HEK293 (cell line): ENCODE measurements at regions not wholly inside any gene's neighbourhood (a gene's known extent, or its start where the extent isn't known, plus 50 kb on each side); places are given as distances from the start of the nearest gene placed in this dataset.

Source experiments
- FEZF1 ChIP-seq: fragments of 450-650 bp; formaldehyde crosslinking; IDR thresholded peaks from 2 replicates; pipeline ENCODE4 v1.5.1; 2016; ENCODE audit warnings: missing biosample characterization, missing genetic modification characterization
- ZBTB1 ChIP-seq: fragments of 450-650 bp; formaldehyde crosslinking; IDR thresholded peaks from 2 replicates; pipeline ENCODE4 v1.5.1; 2016; ENCODE audit warnings: missing biosample characterization, missing genetic modification characterization
- ZFP37 ChIP-seq: fragments of 450-650 bp; formaldehyde crosslinking; IDR thresholded peaks from 2 replicates; pipeline ENCODE4 v1.5.1; 2016; ENCODE audit warnings: missing biosample characterization, missing genetic modification characterization
- ZNF302 ChIP-seq: fragments of 450-650 bp; formaldehyde crosslinking; IDR thresholded peaks from 2 replicates; pipeline ENCODE4 v1.5.1; 2016; ENCODE audit warnings: missing biosample characterization, missing genetic modification characterization, low read depth
- ZNF423 ChIP-seq: fragments of 450-650 bp; formaldehyde crosslinking; IDR thresholded peaks from 2 replicates; pipeline ENCODE4 v1.5.1; 2016; ENCODE audit warnings: missing biosample characterization, missing genetic modification characterization
- ZNF626 ChIP-seq: fragments of 450-650 bp; sonication (Bioruptor Pico); formaldehyde crosslinking; IDR thresholded peaks from 2 replicates; pipeline ENCODE4 v1.5.1; 2018; ENCODE audit warnings: missing biosample characterization, missing genetic modification characterization, inconsistent platforms
- ZNF660 ChIP-seq: fragments of 450-650 bp; IDR thresholded peaks from 2 replicates; pipeline ENCODE4 v1.5.1; 2018; ENCODE audit warnings: missing biosample characterization, mild to moderate bottlenecking, missing genetic modification characterization
- ZNF664 ChIP-seq: fragments of 450-650 bp; formaldehyde crosslinking; IDR thresholded peaks from 2 replicates; pipeline ENCODE4 v1.5.1; 2016; ENCODE audit warnings: missing biosample characterization, missing genetic modification characterization
- TF ChIP-seq, protein P1 (sequence below): fragments of 450-650 bp; formaldehyde crosslinking; IDR thresholded peaks from 2 replicates; pipeline ENCODE4 v1.5.1; 2016; ENCODE audit warnings: missing biosample characterization, missing genetic modification characterization
- TF ChIP-seq, protein P2 (sequence below): fragments of 450-650 bp; formaldehyde crosslinking; IDR thresholded peaks from 2 replicates; pipeline ENCODE4 v1.5.1; 2016; ENCODE audit warnings: missing biosample characterization, missing genetic modification characterization, low read depth
- TF ChIP-seq, protein P3 (sequence below): fragments of 450-650 bp; formaldehyde crosslinking; IDR thresholded peaks from 2 replicates; pipeline ENCODE4 v1.5.1; 2016; ENCODE audit warnings: missing biosample characterization, missing genetic modification characterization
- TF ChIP-seq, protein P4 (sequence below): fragments of 450-650 bp; formaldehyde crosslinking; IDR thresholded peaks from 2 replicates; pipeline ENCODE4 v1.5.1; 2016; ENCODE audit warnings: missing biosample characterization, missing genetic modification characterization
- TF ChIP-seq, protein P5 (sequence below): fragments of 450-650 bp; formaldehyde crosslinking; IDR thresholded peaks from 2 replicates; pipeline ENCODE4 v1.5.1; 2016; ENCODE audit warnings: missing biosample characterization, missing genetic modification characterization
- TF ChIP-seq, protein P6 (sequence below): fragments of 450-650 bp; formaldehyde crosslinking; optimal IDR thresholded peaks from 2 replicates; pipeline ENCODE3; 2016; ENCODE audit warnings: missing biosample characterization, mild to moderate bottlenecking, missing genetic modification characterization

DNA sequence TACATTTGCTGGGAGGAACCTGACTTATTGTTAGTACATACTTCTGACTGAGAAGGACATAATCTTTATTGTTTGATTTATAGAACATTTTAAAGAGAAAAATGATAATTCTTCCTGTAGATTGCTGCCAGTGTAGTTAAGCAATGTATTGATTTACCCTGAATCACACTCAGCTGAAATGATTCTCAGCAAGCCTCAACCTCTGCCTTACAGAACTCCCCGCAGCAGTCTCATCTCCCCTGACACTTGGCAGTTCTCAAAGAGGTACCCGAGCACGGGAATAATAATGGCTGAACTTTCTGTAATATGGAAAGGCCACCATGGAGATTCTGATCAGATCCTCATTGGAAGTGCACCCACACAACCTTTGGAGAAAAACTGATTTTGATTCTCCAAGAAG, 74.9 kb upstream of the RFX3 start:
- TF ChIP-seq ZNF423 (tag by site-specific recombination): no peak
- no peak for TF ChIP-seq ZNF626 (tag by site-specific recombination)
- TF ChIP-seq, protein P1, sequence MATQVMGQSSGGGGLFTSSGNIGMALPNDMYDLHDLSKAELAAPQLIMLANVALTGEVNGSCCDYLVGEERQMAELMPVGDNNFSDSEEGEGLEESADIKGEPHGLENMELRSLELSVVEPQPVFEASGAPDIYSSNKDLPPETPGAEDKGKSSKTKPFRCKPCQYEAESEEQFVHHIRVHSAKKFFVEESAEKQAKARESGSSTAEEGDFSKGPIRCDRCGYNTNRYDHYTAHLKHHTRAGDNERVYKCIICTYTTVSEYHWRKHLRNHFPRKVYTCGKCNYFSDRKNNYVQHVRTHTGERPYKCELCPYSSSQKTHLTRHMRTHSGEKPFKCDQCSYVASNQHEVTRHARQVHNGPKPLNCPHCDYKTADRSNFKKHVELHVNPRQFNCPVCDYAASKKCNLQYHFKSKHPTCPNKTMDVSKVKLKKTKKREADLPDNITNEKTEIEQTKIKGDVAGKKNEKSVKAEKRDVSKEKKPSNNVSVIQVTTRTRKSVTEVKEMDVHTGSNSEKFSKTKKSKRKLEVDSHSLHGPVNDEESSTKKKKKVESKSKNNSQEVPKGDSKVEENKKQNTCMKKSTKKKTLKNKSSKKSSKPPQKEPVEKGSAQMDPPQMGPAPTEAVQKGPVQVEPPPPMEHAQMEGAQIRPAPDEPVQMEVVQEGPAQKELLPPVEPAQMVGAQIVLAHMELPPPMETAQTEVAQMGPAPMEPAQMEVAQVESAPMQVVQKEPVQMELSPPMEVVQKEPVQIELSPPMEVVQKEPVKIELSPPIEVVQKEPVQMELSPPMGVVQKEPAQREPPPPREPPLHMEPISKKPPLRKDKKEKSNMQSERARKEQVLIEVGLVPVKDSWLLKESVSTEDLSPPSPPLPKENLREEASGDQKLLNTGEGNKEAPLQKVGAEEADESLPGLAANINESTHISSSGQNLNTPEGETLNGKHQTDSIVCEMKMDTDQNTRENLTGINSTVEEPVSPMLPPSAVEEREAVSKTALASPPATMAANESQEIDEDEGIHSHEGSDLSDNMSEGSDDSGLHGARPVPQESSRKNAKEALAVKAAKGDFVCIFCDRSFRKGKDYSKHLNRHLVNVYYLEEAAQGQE (tag by site-specific recombination): no peak
- TF ChIP-seq, protein P2, sequence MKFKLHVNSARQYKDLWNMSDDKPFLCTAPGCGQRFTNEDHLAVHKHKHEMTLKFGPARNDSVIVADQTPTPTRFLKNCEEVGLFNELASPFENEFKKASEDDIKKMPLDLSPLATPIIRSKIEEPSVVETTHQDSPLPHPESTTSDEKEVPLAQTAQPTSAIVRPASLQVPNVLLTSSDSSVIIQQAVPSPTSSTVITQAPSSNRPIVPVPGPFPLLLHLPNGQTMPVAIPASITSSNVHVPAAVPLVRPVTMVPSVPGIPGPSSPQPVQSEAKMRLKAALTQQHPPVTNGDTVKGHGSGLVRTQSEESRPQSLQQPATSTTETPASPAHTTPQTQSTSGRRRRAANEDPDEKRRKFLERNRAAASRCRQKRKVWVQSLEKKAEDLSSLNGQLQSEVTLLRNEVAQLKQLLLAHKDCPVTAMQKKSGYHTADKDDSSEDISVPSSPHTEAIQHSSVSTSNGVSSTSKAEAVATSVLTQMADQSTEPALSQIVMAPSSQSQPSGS (tag by site-specific recombination): no peak
- TF ChIP-seq, protein P3, sequence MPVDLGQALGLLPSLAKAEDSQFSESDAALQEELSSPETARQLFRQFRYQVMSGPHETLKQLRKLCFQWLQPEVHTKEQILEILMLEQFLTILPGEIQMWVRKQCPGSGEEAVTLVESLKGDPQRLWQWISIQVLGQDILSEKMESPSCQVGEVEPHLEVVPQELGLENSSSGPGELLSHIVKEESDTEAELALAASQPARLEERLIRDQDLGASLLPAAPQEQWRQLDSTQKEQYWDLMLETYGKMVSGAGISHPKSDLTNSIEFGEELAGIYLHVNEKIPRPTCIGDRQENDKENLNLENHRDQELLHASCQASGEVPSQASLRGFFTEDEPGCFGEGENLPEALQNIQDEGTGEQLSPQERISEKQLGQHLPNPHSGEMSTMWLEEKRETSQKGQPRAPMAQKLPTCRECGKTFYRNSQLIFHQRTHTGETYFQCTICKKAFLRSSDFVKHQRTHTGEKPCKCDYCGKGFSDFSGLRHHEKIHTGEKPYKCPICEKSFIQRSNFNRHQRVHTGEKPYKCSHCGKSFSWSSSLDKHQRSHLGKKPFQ: no peak
- TF ChIP-seq, protein P4, sequence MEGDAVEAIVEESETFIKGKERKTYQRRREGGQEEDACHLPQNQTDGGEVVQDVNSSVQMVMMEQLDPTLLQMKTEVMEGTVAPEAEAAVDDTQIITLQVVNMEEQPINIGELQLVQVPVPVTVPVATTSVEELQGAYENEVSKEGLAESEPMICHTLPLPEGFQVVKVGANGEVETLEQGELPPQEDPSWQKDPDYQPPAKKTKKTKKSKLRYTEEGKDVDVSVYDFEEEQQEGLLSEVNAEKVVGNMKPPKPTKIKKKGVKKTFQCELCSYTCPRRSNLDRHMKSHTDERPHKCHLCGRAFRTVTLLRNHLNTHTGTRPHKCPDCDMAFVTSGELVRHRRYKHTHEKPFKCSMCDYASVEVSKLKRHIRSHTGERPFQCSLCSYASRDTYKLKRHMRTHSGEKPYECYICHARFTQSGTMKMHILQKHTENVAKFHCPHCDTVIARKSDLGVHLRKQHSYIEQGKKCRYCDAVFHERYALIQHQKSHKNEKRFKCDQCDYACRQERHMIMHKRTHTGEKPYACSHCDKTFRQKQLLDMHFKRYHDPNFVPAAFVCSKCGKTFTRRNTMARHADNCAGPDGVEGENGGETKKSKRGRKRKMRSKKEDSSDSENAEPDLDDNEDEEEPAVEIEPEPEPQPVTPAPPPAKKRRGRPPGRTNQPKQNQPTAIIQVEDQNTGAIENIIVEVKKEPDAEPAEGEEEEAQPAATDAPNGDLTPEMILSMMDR: no peak
- no peak for TF ChIP-seq ZNF664 (tag by site-specific recombination)
- TF ChIP-seq ZNF302 (tag by site-specific recombination): no peak
- TF ChIP-seq ZBTB1: no peak
- TF ChIP-seq, protein P5, sequence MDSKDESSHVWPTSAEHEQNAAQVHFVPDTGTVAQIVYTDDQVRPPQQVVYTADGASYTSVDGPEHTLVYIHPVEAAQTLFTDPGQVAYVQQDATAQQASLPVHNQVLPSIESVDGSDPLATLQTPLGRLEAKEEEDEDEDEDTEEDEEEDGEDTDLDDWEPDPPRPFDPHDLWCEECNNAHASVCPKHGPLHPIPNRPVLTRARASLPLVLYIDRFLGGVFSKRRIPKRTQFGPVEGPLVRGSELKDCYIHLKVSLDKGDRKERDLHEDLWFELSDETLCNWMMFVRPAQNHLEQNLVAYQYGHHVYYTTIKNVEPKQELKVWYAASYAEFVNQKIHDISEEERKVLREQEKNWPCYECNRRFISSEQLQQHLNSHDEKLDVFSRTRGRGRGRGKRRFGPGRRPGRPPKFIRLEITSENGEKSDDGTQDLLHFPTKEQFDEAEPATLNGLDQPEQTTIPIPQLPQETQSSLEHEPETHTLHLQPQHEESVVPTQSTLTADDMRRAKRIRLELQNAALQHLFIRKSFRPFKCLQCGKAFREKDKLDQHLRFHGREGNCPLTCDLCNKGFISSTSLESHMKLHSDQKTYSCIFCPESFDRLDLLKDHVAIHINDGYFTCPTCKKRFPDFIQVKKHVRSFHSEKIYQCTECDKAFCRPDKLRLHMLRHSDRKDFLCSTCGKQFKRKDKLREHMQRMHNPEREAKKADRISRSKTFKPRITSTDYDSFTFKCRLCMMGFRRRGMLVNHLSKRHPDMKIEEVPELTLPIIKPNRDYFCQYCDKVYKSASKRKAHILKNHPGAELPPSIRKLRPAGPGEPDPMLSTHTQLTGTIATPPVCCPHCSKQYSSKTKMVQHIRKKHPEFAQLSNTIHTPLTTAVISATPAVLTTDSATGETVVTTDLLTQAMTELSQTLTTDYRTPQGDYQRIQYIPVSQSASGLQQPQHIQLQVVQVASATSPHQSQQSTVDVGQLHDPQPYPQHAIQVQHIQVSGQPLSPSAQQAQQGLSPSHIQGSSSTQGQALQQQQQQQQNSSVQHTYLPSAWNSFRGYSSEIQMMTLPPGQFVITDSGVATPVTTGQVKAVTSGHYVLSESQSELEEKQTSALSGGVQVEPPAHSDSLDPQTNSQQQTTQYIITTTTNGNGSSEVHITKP: no peak
- no peak for TF ChIP-seq FEZF1 (tag by site-specific recombination)
- TF ChIP-seq ZNF660 (tag by site-specific recombination): no peak
- TF ChIP-seq ZFP37 (tag by site-specific recombination): no peak
- TF ChIP-seq, protein P6, sequence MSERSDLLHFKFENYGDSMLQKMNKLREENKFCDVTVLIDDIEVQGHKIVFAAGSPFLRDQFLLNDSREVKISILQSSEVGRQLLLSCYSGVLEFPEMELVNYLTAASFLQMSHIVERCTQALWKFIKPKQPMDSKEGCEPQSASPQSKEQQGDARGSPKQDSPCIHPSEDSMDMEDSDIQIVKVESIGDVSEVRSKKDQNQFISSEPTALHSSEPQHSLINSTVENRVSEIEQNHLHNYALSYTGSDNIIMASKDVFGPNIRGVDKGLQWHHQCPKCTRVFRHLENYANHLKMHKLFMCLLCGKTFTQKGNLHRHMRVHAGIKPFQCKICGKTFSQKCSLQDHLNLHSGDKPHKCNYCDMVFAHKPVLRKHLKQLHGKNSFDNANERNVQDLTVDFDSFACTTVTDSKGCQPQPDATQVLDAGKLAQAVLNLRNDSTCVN (tag by site-specific recombination): no peak
